HG03457 (cell line): ENCODE measurements at regions not wholly inside any gene's neighbourhood (a gene's known extent, or its start where the extent isn't known, plus 50 kb on each side); places are given as distances from the start of the nearest gene placed in this dataset.
A peak's percentile ranks its signal among the peaks of the same experiment; 100 is the strongest.
"Not testable (repeated sequence)": the region's sequence is repeated elsewhere in the genome, so short reads cannot be mapped to it uniquely, and the experiment has no call there.

Experiments
- ATAC-seq: cut with Tn5 transposase; IDR thresholded peaks from one replicate; pipeline ENCODE4 v1.9.1; 2021; ENCODE audit warnings: moderate number of reproducible peaks; ENCODE audit not compliant: unreplicated experiment

DNA sequence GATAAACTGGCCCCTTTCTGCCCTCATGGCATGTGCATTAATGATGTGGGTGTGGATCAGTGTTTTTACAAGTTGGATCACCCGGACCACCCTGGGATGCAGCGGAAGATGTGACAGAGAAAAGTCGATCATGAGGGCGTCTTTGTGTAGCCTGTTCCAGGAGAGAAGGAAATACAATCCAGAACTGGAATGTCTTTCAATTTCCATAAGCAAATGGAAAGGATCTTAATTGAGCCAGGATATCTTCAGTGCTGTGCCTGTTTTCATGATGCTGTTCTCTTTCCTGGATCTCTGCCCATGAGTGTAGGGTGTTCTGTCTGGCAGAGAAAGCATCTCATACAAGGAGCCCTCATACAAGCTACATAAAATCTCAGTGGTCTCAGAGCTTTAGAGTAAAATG, 481.4 kb downstream of the XYLT1 start:
- no peak for ATAC-seq

DNA sequence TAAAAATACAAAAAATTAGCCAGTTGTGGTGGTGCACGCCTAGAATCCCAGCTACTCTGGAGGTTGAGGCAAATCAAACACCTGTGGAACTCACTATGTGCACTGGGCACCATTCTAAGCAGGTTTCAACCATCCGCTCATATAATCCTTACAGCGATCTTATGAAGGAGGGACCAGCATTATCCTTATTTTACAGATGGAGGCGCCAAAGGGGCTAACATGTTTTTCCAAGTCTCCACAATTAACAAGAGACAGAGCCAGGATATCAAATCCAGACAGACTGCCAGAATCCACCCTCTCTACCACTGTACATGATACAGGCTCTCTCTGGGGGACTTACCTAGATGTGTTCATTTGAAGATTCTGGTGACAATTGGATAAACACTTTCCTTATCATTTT, 479.0 kb downstream of the XYLT1 start:
- no peak for ATAC-seq

DNA sequence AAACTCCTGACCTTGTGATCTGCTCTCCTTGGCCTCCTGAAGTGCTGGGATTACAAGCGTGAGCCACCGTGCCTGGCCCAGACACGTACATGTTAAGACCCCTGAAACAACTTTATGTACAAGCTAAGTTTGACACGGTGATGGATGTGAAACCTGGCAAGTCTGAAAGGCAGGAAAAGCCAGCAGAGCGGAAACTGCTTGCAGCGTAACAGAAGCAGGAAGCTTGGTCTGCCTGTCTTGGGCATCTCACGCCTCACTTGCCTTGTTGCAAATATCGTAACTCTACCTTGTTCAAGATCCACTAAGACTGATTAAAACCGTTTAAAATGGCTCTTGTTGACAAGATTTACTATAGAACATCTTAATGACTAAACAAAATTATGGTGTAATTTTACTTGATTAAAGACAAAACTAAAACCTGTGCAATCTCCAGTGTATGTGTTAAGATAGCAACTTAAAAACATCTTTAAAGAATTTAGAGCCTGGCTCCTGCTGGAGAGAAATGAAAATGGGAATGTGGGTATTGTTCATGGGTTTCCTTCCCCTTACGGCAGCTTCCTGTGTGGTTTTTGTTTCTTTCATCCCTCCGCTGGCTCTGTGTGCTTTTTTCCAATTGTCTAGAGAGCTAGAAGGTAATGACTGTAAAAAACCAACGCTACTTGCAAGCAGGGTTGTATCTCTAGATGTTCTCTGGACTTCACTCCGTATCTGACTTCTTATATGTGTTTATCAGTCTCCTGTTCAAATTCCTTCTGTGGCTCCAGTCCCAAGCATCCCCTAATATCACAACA, 477.6 kb downstream of the XYLT1 start:
- ATAC-seq, result no peak

GRCh38 chr16:16994831-16995230, 475.9 kb downstream of the XYLT1 start:
- no peak for ATAC-seq

DNA sequence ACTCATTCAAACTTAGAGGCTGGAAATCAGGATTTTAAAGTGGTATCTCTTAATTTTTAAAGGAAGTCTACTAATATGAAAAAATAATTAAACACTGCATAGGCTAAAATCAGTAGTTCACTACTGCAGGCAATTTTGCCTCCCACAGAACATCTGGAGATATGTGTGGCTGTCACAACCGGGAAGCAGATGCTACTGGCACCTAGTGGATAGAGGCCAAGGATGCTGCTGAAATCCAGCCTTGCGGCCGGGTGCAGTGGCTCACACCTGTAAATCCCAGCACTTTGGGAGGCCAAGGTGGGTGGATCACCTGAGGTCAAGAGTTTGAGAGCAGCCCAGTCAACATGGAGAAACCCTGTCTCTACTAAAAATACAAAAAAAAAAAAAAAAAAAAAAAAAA, 473.9 kb downstream of the XYLT1 start:
- no peak for ATAC-seq

- no peak for ATAC-seq
Observed at GRCh38 chr16:16997349-16997748, 473.4 kb downstream of the XYLT1 start.

GRCh38 chr16:17001471-17001870, 469.3 kb downstream of the XYLT1 start:
- no peak for ATAC-seq

DNA sequence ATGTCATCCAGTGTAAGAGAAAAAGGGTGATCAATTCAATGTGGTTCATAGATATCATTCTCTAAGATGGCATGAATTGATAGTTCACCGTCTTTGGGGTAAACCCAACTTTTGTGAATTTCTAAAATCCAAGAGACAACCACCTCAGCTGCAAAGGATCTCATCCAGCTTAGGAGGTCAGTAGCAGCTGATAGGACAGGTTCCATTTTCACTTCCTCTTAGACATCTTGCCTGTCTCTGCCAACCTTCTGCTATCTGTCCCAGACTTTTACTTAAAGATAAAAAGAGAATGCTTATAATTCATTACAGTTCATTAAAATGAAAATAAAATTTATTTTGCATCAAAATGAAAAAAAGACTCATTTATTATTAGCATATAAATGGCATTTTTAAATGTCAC, 468.2 kb downstream of the XYLT1 start:
- ATAC-seq, result no peak

DNA sequence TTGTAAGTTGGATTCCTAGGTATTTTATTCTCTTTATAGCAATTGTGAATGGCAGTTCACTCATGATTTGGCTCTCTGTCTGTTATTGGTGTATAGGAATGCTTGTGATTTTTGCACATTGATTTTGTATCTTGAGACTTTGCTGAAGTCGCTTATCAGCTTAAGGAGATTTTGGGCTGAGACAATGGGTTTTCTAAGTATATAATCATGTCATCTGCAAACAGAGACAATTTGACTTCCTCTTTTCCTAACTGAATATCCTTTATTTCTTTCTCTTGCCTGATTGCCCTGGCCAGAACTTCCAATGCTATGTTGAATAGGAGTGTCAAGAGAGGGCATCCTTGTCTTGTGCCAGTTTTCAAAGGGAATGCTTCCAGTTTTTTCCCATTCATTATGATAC, 464.8 kb downstream of the XYLT1 start:
- not testable (repeated sequence) for ATAC-seq

GRCh38 chr16:17011712-17012111, 459.0 kb downstream of the XYLT1 start:
- no peak for ATAC-seq

- ATAC-seq, result no peak
Observed at GRCh38 chr16:17013038-17013437, 457.7 kb downstream of the XYLT1 start.

DNA sequence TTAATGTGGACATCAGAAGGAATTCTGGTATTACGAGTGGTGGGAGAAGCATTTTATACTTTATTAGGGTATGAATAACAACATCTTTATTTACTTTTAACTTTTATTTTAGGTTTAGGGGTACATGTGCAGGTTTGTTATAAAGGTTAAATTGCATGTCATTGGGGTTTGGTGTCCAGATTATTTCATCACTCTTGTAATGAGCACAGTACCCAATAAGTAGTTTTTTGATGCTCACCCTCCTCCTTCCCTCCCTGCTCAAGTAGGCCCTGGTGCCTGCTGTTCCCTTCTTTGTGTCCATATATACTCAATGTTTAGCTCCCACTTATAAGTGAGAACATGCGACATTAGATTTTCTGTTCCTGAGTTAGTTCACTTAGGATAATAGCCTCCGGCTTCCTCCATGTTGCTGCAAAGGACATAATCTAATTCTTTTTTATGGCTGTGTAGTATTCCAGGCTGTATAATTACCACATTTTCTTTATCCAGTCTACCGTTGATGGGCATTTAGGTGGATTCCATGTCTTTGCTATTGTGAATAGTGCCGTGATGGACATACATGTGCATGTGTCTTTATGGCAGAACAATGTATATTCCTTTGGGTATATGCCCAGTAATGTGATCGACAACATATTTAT, 456.2 kb downstream of the XYLT1 start:
- no peak for ATAC-seq

DNA sequence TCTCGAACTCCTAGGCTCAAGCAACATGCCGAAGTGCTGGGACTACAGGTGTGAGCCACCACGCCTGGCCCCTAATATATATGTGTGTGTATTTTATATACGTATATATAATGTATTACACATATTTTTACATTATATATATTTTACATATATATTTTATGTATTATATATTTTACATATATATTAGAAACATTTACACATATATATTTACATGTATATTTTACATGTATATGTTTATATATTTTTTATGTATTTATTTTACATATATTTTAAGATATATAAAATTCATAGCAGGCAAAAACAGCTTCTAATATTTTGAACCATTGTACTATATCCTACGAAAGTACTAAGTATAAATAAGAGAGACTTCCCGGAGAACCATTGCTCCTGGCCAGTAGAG, 455.1 kb downstream of the XYLT1 start:
- no peak for ATAC-seq

DNA sequence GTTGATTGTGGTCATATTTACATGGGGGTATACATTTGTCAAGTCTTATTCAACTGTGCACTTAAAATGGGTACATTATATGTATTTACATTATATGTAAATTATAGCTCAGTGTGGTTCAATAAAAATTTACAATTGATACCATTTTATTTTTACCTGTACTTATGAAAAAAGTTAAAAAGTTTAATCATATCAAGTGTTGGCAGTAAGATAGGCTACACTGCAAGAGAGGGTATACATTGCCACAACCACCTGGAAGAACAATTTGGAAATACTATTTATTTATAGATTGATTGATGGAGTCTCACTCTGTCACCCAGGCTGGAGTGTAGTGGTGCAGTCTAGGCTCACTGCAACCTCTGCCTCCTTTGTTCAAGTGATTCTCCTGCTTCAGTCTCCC, 453.3 kb downstream of the XYLT1 start:
- ATAC-seq, result no peak

DNA sequence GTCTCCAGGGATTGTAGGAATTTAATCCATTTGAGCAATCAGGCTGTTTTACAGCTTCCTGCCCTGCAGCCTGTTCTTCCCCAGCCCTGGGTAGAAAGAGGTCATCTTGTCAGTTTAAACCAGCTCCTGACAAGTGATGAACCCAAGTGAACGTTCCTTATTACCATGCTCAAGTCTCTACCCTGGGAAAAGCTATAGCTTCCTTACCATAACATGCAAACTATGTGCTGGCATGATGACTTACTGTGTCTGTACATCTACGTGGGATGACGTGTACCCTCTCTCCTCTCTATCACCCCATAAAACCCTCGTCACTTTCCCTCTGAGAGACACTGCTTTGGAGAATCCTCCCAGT, 452.2 kb downstream of the XYLT1 start:
- no peak for ATAC-seq

DNA sequence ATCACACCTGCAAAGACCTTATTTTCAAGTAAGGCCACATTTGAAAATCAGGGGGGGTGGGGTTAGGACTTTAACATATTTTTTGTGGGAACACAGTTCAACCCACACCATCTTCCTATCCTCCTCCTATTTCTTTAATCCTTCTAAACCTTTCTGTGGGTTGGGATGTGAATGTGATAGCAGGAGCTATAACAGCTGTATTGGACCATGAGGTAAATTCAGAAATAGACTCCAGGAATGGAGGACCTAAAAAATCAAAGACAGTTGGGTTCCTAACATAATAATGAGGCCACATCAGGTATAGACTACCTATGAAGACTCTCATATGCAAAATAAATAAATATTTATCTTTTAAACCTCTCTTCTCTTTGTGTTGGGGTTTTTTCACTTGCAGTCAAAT, 451.4 kb downstream of the XYLT1 start:
- no peak for ATAC-seq

DNA sequence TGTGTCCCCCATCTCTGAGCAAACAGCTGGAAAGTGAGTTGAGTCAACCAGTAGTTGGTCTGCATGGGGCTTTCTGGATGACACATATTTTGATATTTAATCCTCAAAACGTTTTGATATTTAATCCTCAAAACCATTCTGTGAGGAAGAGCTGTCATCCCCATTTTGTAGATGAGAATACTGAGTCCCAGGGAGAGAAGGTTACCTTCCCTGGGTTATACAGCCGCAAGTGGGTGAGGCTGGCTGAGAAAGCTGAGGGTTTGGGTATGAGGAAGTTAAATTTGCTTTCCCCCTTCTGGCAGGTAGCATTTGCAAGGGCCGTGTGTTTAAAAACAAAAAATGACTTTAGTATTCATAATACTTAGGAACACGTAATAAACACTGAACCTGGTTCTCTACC, 447.2 kb downstream of the XYLT1 start:
- ATAC-seq, result no peak

GRCh38 chr16:17024514-17024913, 446.2 kb downstream of the XYLT1 start:
- ATAC-seq, result no peak

DNA sequence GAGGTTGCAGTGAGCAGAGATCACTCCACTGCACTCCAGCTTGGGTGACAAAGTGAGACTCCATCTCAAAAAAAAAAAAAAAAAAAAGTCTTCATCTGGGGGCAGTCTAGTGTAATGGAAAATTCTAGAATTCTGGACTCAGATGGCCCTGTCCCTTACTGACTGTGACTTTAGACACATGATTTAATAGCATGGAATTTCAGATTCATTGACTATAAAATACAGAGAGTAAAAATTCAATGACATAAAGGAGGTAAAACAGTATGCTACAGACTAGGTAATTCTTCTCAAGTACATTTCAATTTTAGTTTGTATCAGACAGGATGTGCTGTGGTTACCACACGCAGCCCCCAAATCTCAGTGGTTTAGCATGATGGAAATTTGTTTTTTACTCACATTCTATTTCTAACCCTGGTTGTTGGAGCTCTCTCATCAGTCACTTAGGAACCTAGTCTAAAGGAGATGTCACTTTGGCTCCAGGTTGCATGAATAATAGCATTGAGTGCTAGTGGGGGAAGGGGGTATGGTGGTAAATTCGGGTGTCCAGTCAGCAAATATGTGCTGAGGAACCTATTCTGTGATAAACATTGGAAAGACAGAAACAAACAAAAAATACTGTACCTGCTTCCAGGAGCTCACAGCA, 444.0 kb downstream of the XYLT1 start:
- peak; percentile 59 for ATAC-seq

- ATAC-seq, result no peak
Observed at GRCh38 chr16:17027488-17028129, 443.2 kb downstream of the XYLT1 start.

DNA sequence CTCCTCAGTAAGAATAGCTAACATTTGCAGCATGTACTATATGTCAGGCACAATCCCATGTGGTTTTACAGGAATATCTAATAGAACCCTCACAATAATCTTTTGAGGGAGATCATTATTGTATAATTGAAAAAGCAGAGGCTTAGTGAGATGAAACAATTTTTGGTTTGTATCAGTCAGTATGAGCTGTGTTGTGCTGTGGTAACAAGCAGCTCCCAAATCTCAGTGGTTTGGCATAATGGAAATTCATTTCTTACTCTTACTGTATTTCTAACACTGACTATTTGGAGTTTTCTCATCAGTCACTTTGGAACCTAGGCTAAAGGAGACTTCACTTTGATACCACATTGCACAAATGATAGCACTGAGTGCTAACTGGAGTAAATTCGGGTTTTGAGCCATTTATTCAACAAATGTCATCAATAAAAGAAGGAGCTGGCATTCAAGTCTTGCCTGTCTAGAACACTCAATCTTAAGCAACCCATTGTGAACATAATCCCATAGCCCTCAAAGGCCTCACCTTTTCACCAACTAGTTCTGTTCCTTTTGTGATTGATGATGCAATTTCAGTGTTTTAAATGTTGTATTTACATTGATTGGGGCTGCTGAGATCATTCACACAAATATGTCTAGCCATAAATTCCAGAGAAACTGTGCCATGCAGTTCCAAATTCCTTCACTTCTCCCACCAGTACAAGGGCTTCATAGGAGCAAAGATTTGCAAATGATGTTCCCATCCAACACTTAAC, 441.0 kb downstream of the XYLT1 start:
- no peak for ATAC-seq
